Memory B cell (primary cell): ENCODE measurements at regions not wholly inside any gene's neighbourhood (a gene's known extent, or its start where the extent isn't known, plus 50 kb on each side); places are given as distances from the start of the nearest gene placed in this dataset.

Experiments
- ATAC-seq: fragments of 150-1000 bp; cut with Tn5 transposase; 2 replicates; pipeline ENCODE4 v1.10.0; 2021; ENCODE audit warnings: low read depth, mild to moderate bottlenecking, moderate library complexity
- DNase-seq, 2 donors: peaks; one replicate each; pipeline ENCODE4 v3.0.0; 2022; ENCODE audit warnings: low spot score in 2 of 2
- H3K27ac Mint-ChIP-seq: one replicate; pipeline ENCODE4 v1.8.0; 2022; ENCODE audit warnings: mild to moderate bottlenecking, moderate library complexity, mixed read lengths
- H3K27me3 Mint-ChIP-seq: one replicate; pipeline ENCODE4 v1.8.0; 2022; ENCODE audit warnings: mixed read lengths
- H3K36me3 Mint-ChIP-seq: one replicate; pipeline ENCODE4 v1.8.0; 2022; ENCODE audit warnings: mild to moderate bottlenecking, mixed read lengths
- H3K4me1 Mint-ChIP-seq: one replicate; pipeline ENCODE4 v1.8.0; 2022; ENCODE audit warnings: mixed read lengths
- H3K4me3 Mint-ChIP-seq: one replicate; pipeline ENCODE4 v1.8.0; 2022; ENCODE audit warnings: mild to moderate bottlenecking, moderate library complexity, mixed read lengths
- H3K9me3 Mint-ChIP-seq: one replicate; pipeline ENCODE4 v1.8.0; 2022; ENCODE audit warnings: mixed read lengths

- no peak for DNase-seq
- no peaks in the 10 kb centered on the region for H3K9me3 Mint-ChIP-seq
Measured at GRCh38 chr3:127121885-127122284, 71.0 kb upstream of the PRR23E start.

GRCh38 chr3:127123533-127123932 is 69.4 kb upstream of the PRR23E start:
- no peaks in the 10 kb centered on the region for H3K4me1 Mint-ChIP-seq
- H3K4me3 Mint-ChIP-seq, result no peak overlapping the region
- no peak for DNase-seq
- H3K27ac Mint-ChIP-seq, result no peak overlapping the region
- no peaks in the 10 kb centered on the region for H3K9me3 Mint-ChIP-seq
- no peak for ATAC-seq
- peaks cover 15% of the 10 kb centered on the region for H3K27me3 Mint-ChIP-seq
- H3K36me3 Mint-ChIP-seq, result no peaks in the 10 kb centered on the region

More at GRCh38 chr3:127121885-127122284, 71.0 kb upstream of the PRR23E start:
- Mint-ChIP-seq H3K4me3 (no peak overlapping the region), H3K27ac (no peak overlapping the region), H3K4me1 (no peaks in the 10 kb centered on the region), H3K36me3 (no peaks in the 10 kb centered on the region), H3K27me3 (peaks cover 17% of the 10 kb centered on the region)
- no peak for ATAC-seq

- peaks cover 15% of the 10 kb centered on the region for H3K27me3 Mint-ChIP-seq
- no peaks in the 10 kb centered on the region for H3K4me1 Mint-ChIP-seq
- H3K36me3 Mint-ChIP-seq, result no peaks in the 10 kb centered on the region
- H3K27ac Mint-ChIP-seq, result no peak overlapping the region
- no peaks in the 10 kb centered on the region for H3K9me3 Mint-ChIP-seq
- ATAC-seq (no peak), DNase-seq (no peak)
- H3K4me3 Mint-ChIP-seq, result no peak overlapping the region
Measured at GRCh38 chr3:127124120-127124519, 68.8 kb upstream of the PRR23E start.

- DNase-seq, result no peak
- Mint-ChIP-seq H3K27ac (no peak overlapping the region), H3K9me3 (no peaks in the 10 kb centered on the region), H3K27me3 (peaks cover 16% of the 10 kb centered on the region), H3K4me3 (no peak overlapping the region), H3K4me1 (no peaks in the 10 kb centered on the region), H3K36me3 (no peaks in the 10 kb centered on the region)
- ATAC-seq, result no peak
Measured at GRCh38 chr3:127131424-127132170, 61.3 kb upstream of the PRR23E start.

- Mint-ChIP-seq H3K27me3 (peaks cover 26% of the 10 kb centered on the region), H3K27ac (no peak overlapping the region), H3K36me3 (no peaks in the 10 kb centered on the region), H3K4me1 (no peaks in the 10 kb centered on the region), H3K4me3 (no peak overlapping the region), H3K9me3 (no peaks in the 10 kb centered on the region)
- no peak for DNase-seq
- no peak for ATAC-seq
Measured at GRCh38 chr3:127132876-127133275, 60.1 kb upstream of the PRR23E start.

- Mint-ChIP-seq H3K9me3 (no peaks in the 10 kb centered on the region), H3K36me3 (no peaks in the 10 kb centered on the region), H3K27ac (no peak overlapping the region), H3K4me1 (no peaks in the 10 kb centered on the region), H3K4me3 (no peak overlapping the region), H3K27me3 (peaks cover 30% of the 10 kb centered on the region)
- DNase-seq (no peak), ATAC-seq (no peak)
Measured at GRCh38 chr3:127133971-127134370, 59.0 kb upstream of the PRR23E start.

- Mint-ChIP-seq H3K9me3 (no peaks in the 10 kb centered on the region), H3K27ac (no peak overlapping the region), H3K36me3 (no peaks in the 10 kb centered on the region), H3K4me1 (peaks cover 3% of the 10 kb centered on the region), H3K27me3 (peaks cover 35% of the 10 kb centered on the region), H3K4me3 (no peak overlapping the region)
- DNase-seq, result no peak
- no peak for ATAC-seq
Measured at GRCh38 chr3:127134466-127134865, 58.5 kb upstream of the PRR23E start.

- DNase-seq (no peak), ATAC-seq (no peak)
- no peak overlapping the region for H3K27ac Mint-ChIP-seq
- H3K27me3 Mint-ChIP-seq, result peaks cover 35% of the 10 kb centered on the region
- no peaks in the 10 kb centered on the region for H3K36me3 Mint-ChIP-seq
- no peak overlapping the region for H3K4me3 Mint-ChIP-seq
- peaks cover 3% of the 10 kb centered on the region for H3K4me1 Mint-ChIP-seq
- H3K9me3 Mint-ChIP-seq, result no peaks in the 10 kb centered on the region
Measured at GRCh38 chr3:127134887-127135240, 58.1 kb upstream of the PRR23E start.

GRCh38 chr3:127135241-127136023 is 57.5 kb upstream of the PRR23E start:
- Mint-ChIP-seq H3K36me3 (no peaks in the 10 kb centered on the region), H3K9me3 (no peaks in the 10 kb centered on the region), H3K27me3 (peaks cover 35% of the 10 kb centered on the region), H3K4me3 (no peak overlapping the region), H3K4me1 (peaks cover 3% of the 10 kb centered on the region), H3K27ac (no peak overlapping the region)
- DNase-seq (no peak), ATAC-seq (no peak)

- Mint-ChIP-seq H3K27me3 (peaks cover 35% of the 10 kb centered on the region), H3K36me3 (no peaks in the 10 kb centered on the region), H3K27ac (no peak overlapping the region), H3K9me3 (no peaks in the 10 kb centered on the region), H3K4me1 (peaks cover 3% of the 10 kb centered on the region), H3K4me3 (no peak overlapping the region)
- ATAC-seq (no peak), DNase-seq (no peak)
Measured at GRCh38 chr3:127136024-127136600, 56.8 kb upstream of the PRR23E start.

- Mint-ChIP-seq H3K4me1 (peaks cover 3% of the 10 kb centered on the region), H3K27ac (no peak overlapping the region), H3K36me3 (no peaks in the 10 kb centered on the region), H3K9me3 (no peaks in the 10 kb centered on the region), H3K27me3 (peaks cover 35% of the 10 kb centered on the region), H3K4me3 (no peak overlapping the region)
- ATAC-seq (no peak), DNase-seq (no peak)
Measured at GRCh38 chr3:127136706-127137105, 56.2 kb upstream of the PRR23E start.

GRCh38 chr3:127137113-127137512 is 55.8 kb upstream of the PRR23E start:
- no peaks in the 10 kb centered on the region for H3K36me3 Mint-ChIP-seq
- no peak overlapping the region for H3K27ac Mint-ChIP-seq
- no peaks in the 10 kb centered on the region for H3K9me3 Mint-ChIP-seq
- no peak overlapping the region for H3K4me3 Mint-ChIP-seq
- no peak for DNase-seq
- no peak for ATAC-seq
- peaks cover 35% of the 10 kb centered on the region for H3K27me3 Mint-ChIP-seq
- peaks cover 3% of the 10 kb centered on the region for H3K4me1 Mint-ChIP-seq

GRCh38 chr3:127137757-127138536 is 55.0 kb upstream of the PRR23E start:
- Mint-ChIP-seq H3K27ac (no peak overlapping the region), H3K36me3 (peaks cover under 1% of the 10 kb centered on the region)

More at GRCh38 chr3:127137757-127138536, 55.0 kb upstream of the PRR23E start:
- peaks cover under 1% of the 10 kb centered on the region for H3K9me3 Mint-ChIP-seq
- ATAC-seq, result no peak
- peaks cover 3% of the 10 kb centered on the region for H3K4me1 Mint-ChIP-seq
- no peak for DNase-seq
- peaks cover 35% of the 10 kb centered on the region for H3K27me3 Mint-ChIP-seq
- no peak overlapping the region for H3K4me3 Mint-ChIP-seq
